PC-9 (cell line): ENCODE measurements at regions not wholly inside any gene's neighbourhood (a gene's known extent, or its start where the extent isn't known, plus 50 kb on each side); places are given as distances from the start of the nearest gene placed in this dataset.
"Not testable (repeated sequence)": the region's sequence is repeated elsewhere in the genome, so short reads cannot be mapped to it uniquely, and the experiment has no call there.

Experiments
- CTCF ChIP-seq: fragments of 200-600 bp; sonication (generic); conservative IDR thresholded peaks from 2 replicates; pipeline ENCODE4 v1.6.1; 2017; ENCODE audit warnings: mixed run types, antibody characterized with exemption, mild to moderate bottlenecking, moderate library complexity
- EZH2 ChIP-seq: fragments of 200-600 bp; sonication (generic); IDR thresholded peaks from 2 replicates; pipeline ENCODE4 v1.8.0; 2017; ENCODE audit warnings: antibody characterized with exemption, low read depth

GRCh38 chr21:9776286-9777020, 744.9 kb upstream of the TPTE start:
- TF ChIP-seq CTCF, EZH2: not testable (repeated sequence)
